T-helper 17 cell (primary cell): ENCODE measurements at regions not wholly inside any gene's neighbourhood (a gene's known extent, or its start where the extent isn't known, plus 50 kb on each side); places are given as distances from the start of the nearest gene placed in this dataset.

Source experiments
- ATAC-seq: fragments of 150-1000 bp; cut with Tn5 transposase; 2 replicates; pipeline ENCODE4 v1.10.0; 2021; ENCODE audit warnings: mild to moderate bottlenecking, moderate library complexity
- DNase-seq, 3 donors: peaks; one replicate each; pipeline versions ENCODE4 v3.0.0 to v3.0.0-alpha.2; 2020 to 2021
- H3K9me3 ChIP-seq: one replicate; pipeline ENCODE4 v1.7.0; 2013; ENCODE audit warnings: low read length, mild to moderate bottlenecking; ENCODE audit not compliant: control insufficient read depth, poor library complexity, severe bottlenecking
- H3K27ac Mint-ChIP-seq: one replicate; pipeline ENCODE4 v1.8.0; 2022; ENCODE audit warnings: mild to moderate bottlenecking, moderate library complexity, mixed read lengths
- H3K27me3 Mint-ChIP-seq: one replicate; pipeline ENCODE4 v1.8.0; 2022; ENCODE audit warnings: mixed read lengths
- H3K36me3 Mint-ChIP-seq: one replicate; pipeline ENCODE4 v1.8.0; 2022; ENCODE audit warnings: low read depth, mixed read lengths
- H3K4me1 Mint-ChIP-seq: one replicate; pipeline ENCODE4 v1.8.0; 2022; ENCODE audit warnings: mild to moderate bottlenecking, mixed read lengths
- H3K4me3 Mint-ChIP-seq: one replicate; pipeline ENCODE4 v1.8.0; 2022; ENCODE audit warnings: mild to moderate bottlenecking, moderate library complexity, mixed read lengths

GRCh38 chrX:9184211-9184610 is 150.3 kb upstream of the FAM9B start:
- peaks cover 7% of the 10 kb centered on the region for H3K27me3 Mint-ChIP-seq
- no peaks in the 10 kb centered on the region for H3K4me1 Mint-ChIP-seq
- ATAC-seq (no peak), DNase-seq (no peak)
- H3K27ac Mint-ChIP-seq, result no peak overlapping the region
- no peak overlapping the region for H3K4me3 Mint-ChIP-seq
- no peaks in the 10 kb centered on the region for H3K36me3 Mint-ChIP-seq
- no peaks in the 10 kb centered on the region for H3K9me3 ChIP-seq

GRCh38 chrX:9188117-9188516 is 154.2 kb upstream of the FAM9B start:
- Mint-ChIP-seq H3K27me3 (peaks cover 7% of the 10 kb centered on the region), H3K27ac (no peak overlapping the region), H3K4me3 (no peak overlapping the region), H3K4me1 (no peaks in the 10 kb centered on the region), H3K36me3 (no peaks in the 10 kb centered on the region)
- DNase-seq (no peak), ATAC-seq (no peak)
- H3K9me3 ChIP-seq, result no peaks in the 10 kb centered on the region

- no peaks in the 10 kb centered on the region for H3K4me1 Mint-ChIP-seq
- ATAC-seq (no peak), DNase-seq (no peak)
- no peaks in the 10 kb centered on the region for H3K9me3 ChIP-seq
- H3K4me3 Mint-ChIP-seq, result no peak overlapping the region
- peaks cover 7% of the 10 kb centered on the region for H3K27me3 Mint-ChIP-seq
- no peaks in the 10 kb centered on the region for H3K36me3 Mint-ChIP-seq
- no peak overlapping the region for H3K27ac Mint-ChIP-seq
Observed at GRCh38 chrX:9189286-9189685, 155.4 kb upstream of the FAM9B start.

GRCh38 chrX:9191392-9191791 is 157.5 kb upstream of the FAM9B start:
- Mint-ChIP-seq H3K4me1 (peaks cover 2% of the 10 kb centered on the region), H3K27me3 (peaks cover 1% of the 10 kb centered on the region), H3K27ac (no peak overlapping the region), H3K4me3 (no peak overlapping the region), H3K36me3 (no peaks in the 10 kb centered on the region)
- H3K9me3 ChIP-seq, result no peaks in the 10 kb centered on the region
- ATAC-seq, result no peak
- DNase-seq, result no peak

GRCh38 chrX:9195199-9195880 is 161.4 kb upstream of the FAM9B start:
- DNase-seq (no peak), ATAC-seq (peak; percentile 33)
- Mint-ChIP-seq H3K4me1 (peaks cover 2% of the 10 kb centered on the region), H3K36me3 (no peaks in the 10 kb centered on the region), H3K4me3 (no peak overlapping the region), H3K27me3 (no peaks in the 10 kb centered on the region), H3K27ac (peak overlapping the region; percentile 21)
- H3K9me3 ChIP-seq, result no peaks in the 10 kb centered on the region

GRCh38 chrX:9196961-9197640 is 163.2 kb upstream of the FAM9B start:
- no peak for ATAC-seq
- Mint-ChIP-seq H3K27me3 (no peaks in the 10 kb centered on the region), H3K4me1 (peaks cover 2% of the 10 kb centered on the region), H3K27ac (no peak overlapping the region), H3K4me3 (no peak overlapping the region), H3K36me3 (no peaks in the 10 kb centered on the region)
- no peaks in the 10 kb centered on the region for H3K9me3 ChIP-seq
- DNase-seq, result no peak

GRCh38 chrX:9204560-9204959 is 170.6 kb upstream of the FAM9B start:
- H3K27ac Mint-ChIP-seq, result no peak overlapping the region
- ATAC-seq, result no peak

GRCh38 chrX:9205599-9206223 is 171.8 kb upstream of the FAM9B start:
- H3K27me3 Mint-ChIP-seq, result no peaks in the 10 kb centered on the region
- DNase-seq (no peak), ATAC-seq (no peak)
- H3K4me3 Mint-ChIP-seq, result no peak overlapping the region
- H3K27ac Mint-ChIP-seq, result no peak overlapping the region
- no peaks in the 10 kb centered on the region for H3K4me1 Mint-ChIP-seq
- no peaks in the 10 kb centered on the region for H3K36me3 Mint-ChIP-seq
- H3K9me3 ChIP-seq, result no peaks in the 10 kb centered on the region

More at GRCh38 chrX:9204560-9204959, 170.6 kb upstream of the FAM9B start:
- Mint-ChIP-seq H3K36me3 (no peaks in the 10 kb centered on the region), H3K27me3 (no peaks in the 10 kb centered on the region), H3K4me1 (no peaks in the 10 kb centered on the region), H3K4me3 (no peak overlapping the region)
- H3K9me3 ChIP-seq, result no peaks in the 10 kb centered on the region
- no peak for DNase-seq

GRCh38 chrX:9207142-9207541 is 173.2 kb upstream of the FAM9B start:
- DNase-seq (no peak), ATAC-seq (no peak)
- Mint-ChIP-seq H3K4me3 (no peak overlapping the region), H3K36me3 (no peaks in the 10 kb centered on the region), H3K27ac (no peak overlapping the region), H3K27me3 (no peaks in the 10 kb centered on the region), H3K4me1 (no peaks in the 10 kb centered on the region)
- H3K9me3 ChIP-seq, result no peaks in the 10 kb centered on the region

- ATAC-seq, result no peak
- H3K4me1 Mint-ChIP-seq, result no peaks in the 10 kb centered on the region
- no peaks in the 10 kb centered on the region for H3K27me3 Mint-ChIP-seq
- no peak overlapping the region for H3K4me3 Mint-ChIP-seq
- no peaks in the 10 kb centered on the region for H3K36me3 Mint-ChIP-seq
- no peaks in the 10 kb centered on the region for H3K9me3 ChIP-seq
- no peak for DNase-seq
- H3K27ac Mint-ChIP-seq, result no peak overlapping the region
Observed at GRCh38 chrX:9211269-9211668, 177.3 kb upstream of the FAM9B start.

GRCh38 chrX:9221781-9222180 is 187.9 kb upstream of the FAM9B start:
- no peak for DNase-seq
- Mint-ChIP-seq H3K36me3 (no peaks in the 10 kb centered on the region), H3K4me3 (no peak overlapping the region), H3K27ac (no peak overlapping the region), H3K4me1 (peaks cover 2% of the 10 kb centered on the region), H3K27me3 (no peaks in the 10 kb centered on the region)
- no peak for ATAC-seq
- no peaks in the 10 kb centered on the region for H3K9me3 ChIP-seq

GRCh38 chrX:9222299-9222698 is 188.4 kb upstream of the FAM9B start:
- H3K27me3 Mint-ChIP-seq, result no peaks in the 10 kb centered on the region
- peaks cover 2% of the 10 kb centered on the region for H3K4me1 Mint-ChIP-seq
- no peak overlapping the region for H3K27ac Mint-ChIP-seq
- H3K4me3 Mint-ChIP-seq, result no peak overlapping the region
- H3K36me3 Mint-ChIP-seq, result no peaks in the 10 kb centered on the region
- ATAC-seq, result no peak
- H3K9me3 ChIP-seq, result no peaks in the 10 kb centered on the region
- no peak for DNase-seq

- H3K36me3 Mint-ChIP-seq, result no peaks in the 10 kb centered on the region
- H3K4me1 Mint-ChIP-seq, result peaks cover 2% of the 10 kb centered on the region
- DNase-seq (no peak), ATAC-seq (no peak)
- H3K27me3 Mint-ChIP-seq, result no peaks in the 10 kb centered on the region
- no peaks in the 10 kb centered on the region for H3K9me3 ChIP-seq
- H3K4me3 Mint-ChIP-seq, result no peak overlapping the region
- H3K27ac Mint-ChIP-seq, result no peak overlapping the region
Observed at GRCh38 chrX:9227276-9227675, 193.3 kb upstream of the FAM9B start.

- no peak for DNase-seq
- no peaks in the 10 kb centered on the region for H3K9me3 ChIP-seq
- no peak overlapping the region for H3K4me3 Mint-ChIP-seq
- H3K27ac Mint-ChIP-seq, result no peak overlapping the region
- ATAC-seq, result no peak
- H3K4me1 Mint-ChIP-seq, result no peaks in the 10 kb centered on the region
- H3K27me3 Mint-ChIP-seq, result no peaks in the 10 kb centered on the region
- no peaks in the 10 kb centered on the region for H3K36me3 Mint-ChIP-seq
Observed at GRCh38 chrX:9231491-9231890, 197.6 kb upstream of the FAM9B start.
